Mammary epithelial cell (primary cell): ENCODE measurements at regions not wholly inside any gene's neighbourhood (a gene's known extent, or its start where the extent isn't known, plus 50 kb on each side); places are given as distances from the start of the nearest gene placed in this dataset.

Experiments
- EZH2 ChIP-seq: IDR thresholded peaks from 2 replicates; pipeline ENCODE4 v1.6.1; 2012; ENCODE audit warnings: low read length, inconsistent platforms, borderline replicate concordance
- TF ChIP-seq, protein P1 (sequence below), 2 donors: IDR thresholded peaks in 1 of 2; conservative IDR thresholded peaks in 1 of 2; 2 replicates each; pipeline ENCODE4 v1.5.1; 2011 to 2012; ENCODE audit warnings: inconsistent platforms in 2 of 2, low read length in 2 of 2, mild to moderate bottlenecking in 2 of 2, control low read depth in 1 of 2, low read depth in 1 of 2; ENCODE audit not compliant: insufficient read depth in 1 of 2; ENCODE audit errors: extremely low read depth in 1 of 2

DNA sequence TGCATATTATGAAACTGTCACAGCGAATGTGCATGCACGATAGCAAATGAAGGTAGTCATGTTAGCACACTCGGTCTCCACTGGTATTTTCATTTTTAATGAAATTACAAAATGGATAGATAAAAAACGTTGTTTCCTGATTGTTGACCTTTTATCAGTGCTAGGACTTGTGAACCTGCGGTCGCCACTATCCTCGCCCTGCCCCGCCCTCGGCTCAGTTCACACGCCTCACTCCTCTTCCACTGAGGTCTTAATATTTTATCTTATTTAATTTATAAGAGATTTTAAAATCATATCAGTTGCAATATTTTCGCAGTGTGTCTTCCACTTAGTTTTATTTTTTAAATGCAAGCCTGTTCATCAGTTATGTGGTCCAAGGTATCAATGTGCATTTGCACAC, 382.6 kb upstream of the IRX4 start:
- no peak for TF ChIP-seq EZH2
- TF ChIP-seq, protein P1, sequence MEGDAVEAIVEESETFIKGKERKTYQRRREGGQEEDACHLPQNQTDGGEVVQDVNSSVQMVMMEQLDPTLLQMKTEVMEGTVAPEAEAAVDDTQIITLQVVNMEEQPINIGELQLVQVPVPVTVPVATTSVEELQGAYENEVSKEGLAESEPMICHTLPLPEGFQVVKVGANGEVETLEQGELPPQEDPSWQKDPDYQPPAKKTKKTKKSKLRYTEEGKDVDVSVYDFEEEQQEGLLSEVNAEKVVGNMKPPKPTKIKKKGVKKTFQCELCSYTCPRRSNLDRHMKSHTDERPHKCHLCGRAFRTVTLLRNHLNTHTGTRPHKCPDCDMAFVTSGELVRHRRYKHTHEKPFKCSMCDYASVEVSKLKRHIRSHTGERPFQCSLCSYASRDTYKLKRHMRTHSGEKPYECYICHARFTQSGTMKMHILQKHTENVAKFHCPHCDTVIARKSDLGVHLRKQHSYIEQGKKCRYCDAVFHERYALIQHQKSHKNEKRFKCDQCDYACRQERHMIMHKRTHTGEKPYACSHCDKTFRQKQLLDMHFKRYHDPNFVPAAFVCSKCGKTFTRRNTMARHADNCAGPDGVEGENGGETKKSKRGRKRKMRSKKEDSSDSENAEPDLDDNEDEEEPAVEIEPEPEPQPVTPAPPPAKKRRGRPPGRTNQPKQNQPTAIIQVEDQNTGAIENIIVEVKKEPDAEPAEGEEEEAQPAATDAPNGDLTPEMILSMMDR (conservative IDR thresholded peaks at IDR 0.05 in 1 of 2, IDR thresholded peaks at IDR 0.05 in 1 of 2; ENCODE audit: extremely low read depth in 1 of 2, insufficient read depth in 1 of 2, low read depth in 1 of 2, low read length in 2 of 2): no peak
